NCI-H226 (cell line): ENCODE measurements at regions not wholly inside any gene's neighbourhood (a gene's known extent, or its start where the extent isn't known, plus 50 kb on each side); places are given as distances from the start of the nearest gene placed in this dataset.

Source experiments
- DNase-seq: peaks from one replicate; pipeline ENCODE4 v3.0.0-alpha.2; 2015

GRCh38 chr17:72534265-72534664, 413.4 kb downstream of the SOX9 start:
- DNase-seq, result no peak

- no peak for DNase-seq
Observed at GRCh38 chr17:72534776-72535175, 414.0 kb downstream of the SOX9 start.

GRCh38 chr17:72535346-72535745, 414.5 kb downstream of the SOX9 start:
- DNase-seq, result no peak

GRCh38 chr17:72535779-72536178, 415.0 kb downstream of the SOX9 start:
- no peak for DNase-seq

GRCh38 chr17:72536788-72537187, 416.0 kb downstream of the SOX9 start:
- no peak for DNase-seq

- DNase-seq, result no peak
Observed at GRCh38 chr17:72538443-72538842, 417.6 kb downstream of the SOX9 start.

- DNase-seq, result no peak
Observed at GRCh38 chr17:72538901-72539352, 418.1 kb downstream of the SOX9 start.

- peak; percentile 59 for DNase-seq
Observed at GRCh38 chr17:72539981-72540897, 419.4 kb downstream of the SOX9 start.

GRCh38 chr17:72542317-72542716, 421.5 kb downstream of the SOX9 start:
- DNase-seq, result no peak

- DNase-seq, result no peak
Observed at GRCh38 chr17:72545766-72546165, 424.9 kb downstream of the SOX9 start.

GRCh38 chr17:72553051-72553755, 432.4 kb downstream of the SOX9 start:
- DNase-seq, result no peak

GRCh38 chr17:72554508-72554907, 433.7 kb downstream of the SOX9 start:
- no peak for DNase-seq

GRCh38 chr17:72555052-72555451, 434.2 kb downstream of the SOX9 start:
- no peak for DNase-seq

- DNase-seq, result peak; percentile 51
Observed at GRCh38 chr17:72556944-72557826, 436.4 kb downstream of the SOX9 start.

GRCh38 chr17:72558971-72559476, 438.2 kb downstream of the SOX9 start:
- no peak for DNase-seq

GRCh38 chr17:72560303-72561247, 439.8 kb downstream of the SOX9 start:
- DNase-seq, result peak; percentile 9

GRCh38 chr17:72561266-72561665, 440.4 kb downstream of the SOX9 start:
- no peak for DNase-seq

- no peak for DNase-seq
Observed at GRCh38 chr17:72561680-72562079, 440.9 kb downstream of the SOX9 start.

GRCh38 chr17:72562615-72563188, 441.9 kb downstream of the SOX9 start:
- no peak for DNase-seq

- no peak for DNase-seq
Observed at GRCh38 chr17:72563952-72564351, 443.1 kb downstream of the SOX9 start.

GRCh38 chr17:72565006-72565405, 444.2 kb downstream of the SOX9 start:
- DNase-seq, result no peak
